CD4-positive, alpha-beta T cell (primary cell): ENCODE measurements at regions not wholly inside any gene's neighbourhood (a gene's known extent, or its start where the extent isn't known, plus 50 kb on each side); places are given as distances from the start of the nearest gene placed in this dataset.

ENCODE experiments used
- ATAC-seq: fragments of 200-7000 bp; cut with Tn5 transposase; one replicate; pipeline ENCODE4 v1.10.0; 2022; ENCODE audit warnings: mild to moderate bottlenecking; ENCODE audit not compliant: poor library complexity
- CTCF ChIA-PET: fragments of 350-600 bp; sonication (Branson Sonifier 250); formaldehyde crosslinking; loops from one replicate; lab custom pipeline; 2021; ENCODE audit warnings: antibody characterized with exemption, inconsistent platforms; lab: Charles Lee
- POLR2A ChIA-PET: fragments of 350-600 bp; sonication (Branson Sonifier 250); formaldehyde crosslinking; loops from one replicate; lab custom pipeline; 2021; ENCODE audit warnings: antibody characterized with exemption, inconsistent platforms; lab: Charles Lee
- DNase-seq, 14 experiments: peaks; one replicate each; pipeline ENCODE4 v3.0.0-alpha.2; 2013 to 2020; ENCODE audit warnings: mixed read lengths in 2 of 14
- H3K27ac ChIP-seq, 2 donors: one replicate each; pipeline versions ENCODE4 v1.5.1 to v1.7.0; 2013; ENCODE audit warnings: low read length in 2 of 2, low read depth in 1 of 2, mild to moderate bottlenecking in 1 of 2
- H3K27me3 ChIP-seq, 2 experiments: 1 replicate in 1 of 2; 2 replicates in 1 of 2; pipeline versions ENCODE4 v1.6.1 to v1.7.0; 2013; ENCODE audit warnings: low read length in 2 of 2, control low read depth in 1 of 2, mild to moderate bottlenecking in 1 of 2, moderate library complexity in 1 of 2; ENCODE audit not compliant: insufficient read depth in 2 of 2, control insufficient read depth in 1 of 2
- H3K36me3 ChIP-seq: one replicate; pipeline ENCODE4 v1.6.1; 2013; ENCODE audit warnings: low read length, control low read depth; ENCODE audit not compliant: insufficient read depth
- H3K4me1 ChIP-seq: one replicate; pipeline ENCODE4 v1.6.1; 2013; ENCODE audit warnings: low read length, control low read depth; ENCODE audit not compliant: insufficient read depth
- H3K4me3 ChIP-seq: one replicate; pipeline ENCODE4 v1.5.1; 2013; ENCODE audit warnings: mild to moderate bottlenecking, low read length, moderate library complexity
- H3K9me3 ChIP-seq, 2 experiments: 1 replicate in 1 of 2; 2 replicates in 1 of 2; pipeline versions ENCODE4 v1.6.1 to v1.7.0; 2013; ENCODE audit warnings: low read length in 2 of 2, mild to moderate bottlenecking in 2 of 2, control low read depth in 1 of 2, moderate library complexity in 1 of 2; ENCODE audit not compliant: control insufficient read depth in 1 of 2, insufficient read depth in 1 of 2
- H3K27ac Mint-ChIP-seq: one replicate; pipeline ENCODE4 v1.8.0; 2020; ENCODE audit warnings: mixed read lengths
- H3K27me3 Mint-ChIP-seq: one replicate; pipeline ENCODE4 v1.8.0; 2021; ENCODE audit warnings: mixed read lengths
- H3K36me3 Mint-ChIP-seq: one replicate; pipeline ENCODE4 v1.8.0; 2021; ENCODE audit warnings: low read depth, mixed read lengths
- H3K4me1 Mint-ChIP-seq: one replicate; pipeline ENCODE4 v1.8.0; 2021; ENCODE audit warnings: low read depth, mixed read lengths
- H3K4me3 Mint-ChIP-seq: one replicate; pipeline ENCODE4 v1.8.0; 2020; ENCODE audit warnings: mild to moderate bottlenecking, mixed read lengths
- H3K9me3 Mint-ChIP-seq: one replicate; pipeline ENCODE4 v1.8.0; 2020; ENCODE audit warnings: mixed read lengths
- CTCF ChIP-seq: fragments of 200-600 bp; IDR thresholded peaks from one replicate; pipeline ENCODE4 v1.8.0; 2022; ENCODE audit warnings: antibody characterized with exemption, mild to moderate bottlenecking
- intact Hi-C, 2 experiments: fragments of 100-400 bp; cut with DNase I in 1 of 2; cut with micrococcal nuclease in 1 of 2; formaldehyde crosslinking; loops; one replicate each; pipeline versions ENCODE4 v1.15.1 to v1.9.0; 2023 to 2025; cut with DNase I, micrococcal nuclease

- Histone ChIP-seq H3K36me3 (no peaks in the 10 kb centered on the region), H3K4me1 (no peaks in the 10 kb centered on the region), H3K9me3 (peaks cover 0 to 12% of the 10 kb centered on the region in 2 experiments), H3K4me3 (no peak overlapping the region), H3K27me3 (peaks cover 0 to 3% of the 10 kb centered on the region in 2 experiments), H3K27ac (no peak overlapping the region)
- no peak for DNase-seq
- no peak for ATAC-seq
- Mint-ChIP-seq H3K27ac (no peak overlapping the region), H3K27me3 (peaks cover 16% of the 10 kb centered on the region), H3K9me3 (peaks cover 8% of the 10 kb centered on the region), H3K4me3 (no peak overlapping the region), H3K4me1 (no peaks in the 10 kb centered on the region), H3K36me3 (no peaks in the 10 kb centered on the region)
- CTCF ChIA-PET = no interaction called here
- POLR2A ChIA-PET = no interaction called here
- intact Hi-C loops = no loop called here
- no peak for TF ChIP-seq CTCF
Measured at GRCh38 chr2:114091010-114091409, 201.1 kb downstream of the ACTR3 start.

- ChIA-PET CTCF (no interaction called here), POLR2A (no interaction called here)
- no peak for TF ChIP-seq CTCF
- H3K27me3 Mint-ChIP-seq = peaks cover 38% of the 10 kb centered on the region
- Histone ChIP-seq H3K9me3 (peaks cover 3 to 12% of the 10 kb centered on the region in 2 experiments), H3K27ac (no peak overlapping the region), H3K36me3 (no peaks in the 10 kb centered on the region), H3K4me1 (no peaks in the 10 kb centered on the region), H3K27me3 (peaks cover 5 to 6% of the 10 kb centered on the region in 2 experiments), H3K4me3 (no peak overlapping the region)
- peaks cover 14% of the 10 kb centered on the region for H3K9me3 Mint-ChIP-seq
- H3K4me3 Mint-ChIP-seq = no peak overlapping the region
- H3K36me3 Mint-ChIP-seq = no peaks in the 10 kb centered on the region
- no peak for DNase-seq
- H3K4me1 Mint-ChIP-seq = no peaks in the 10 kb centered on the region
- H3K27ac Mint-ChIP-seq = no peak overlapping the region
- intact Hi-C loops = no loop called here
- ATAC-seq = no peak
Measured at GRCh38 chr2:114108249-114108648, 218.4 kb downstream of the ACTR3 start.

- no peak for ATAC-seq
- H3K36me3 ChIP-seq = no peaks in the 10 kb centered on the region
- peaks cover 3 to 8% of the 10 kb centered on the region in 2 experiments for H3K9me3 ChIP-seq
- intact Hi-C loops = no loop called here
- no peak overlapping the region for H3K4me3 ChIP-seq
- Mint-ChIP-seq H3K4me3 (no peak overlapping the region), H3K27me3 (peaks cover 45% of the 10 kb centered on the region), H3K27ac (no peak overlapping the region), H3K4me1 (no peaks in the 10 kb centered on the region), H3K9me3 (peaks cover 12% of the 10 kb centered on the region), H3K36me3 (no peaks in the 10 kb centered on the region)
- no peak for TF ChIP-seq CTCF
- DNase-seq = no peak
- ChIA-PET CTCF (no interaction called here), POLR2A (no interaction called here)
- no peak overlapping the region for H3K27ac ChIP-seq
- no peaks in the 10 kb centered on the region for H3K4me1 ChIP-seq
- H3K27me3 ChIP-seq = peaks cover 5 to 11% of the 10 kb centered on the region in 2 experiments
Measured at GRCh38 chr2:114108824-114109416, 219.0 kb downstream of the ACTR3 start.
